Astrocyte of the cerebellum (primary cell): ENCODE measurements at regions not wholly inside any gene's neighbourhood (a gene's known extent, or its start where the extent isn't known, plus 50 kb on each side); places are given as distances from the start of the nearest gene placed in this dataset.

Source experiments
- DNase-seq: peaks from one replicate; pipeline ENCODE4 v3.0.0-alpha.2; 2011; ENCODE audit warnings: low read depth
- H3K4me3 ChIP-seq: 2 replicates; pipeline ENCODE4 v1.5.1; 2011; ENCODE audit warnings: mild to moderate bottlenecking, low read depth, low read length, moderate library complexity
- in situ Hi-C: cut with HindIII; loops from 2 replicates; pipeline ENCODE4 v1.10.0; 2017; ENCODE audit warnings: low sequenced_read_pairs
- TF ChIP-seq, protein P1 (sequence below): IDR thresholded peaks from 2 replicates; pipeline ENCODE4 v1.5.1; 2012; ENCODE audit warnings: low read length, low read depth, moderate library complexity, mild to moderate bottlenecking; ENCODE audit errors: missing control alignments

DNA sequence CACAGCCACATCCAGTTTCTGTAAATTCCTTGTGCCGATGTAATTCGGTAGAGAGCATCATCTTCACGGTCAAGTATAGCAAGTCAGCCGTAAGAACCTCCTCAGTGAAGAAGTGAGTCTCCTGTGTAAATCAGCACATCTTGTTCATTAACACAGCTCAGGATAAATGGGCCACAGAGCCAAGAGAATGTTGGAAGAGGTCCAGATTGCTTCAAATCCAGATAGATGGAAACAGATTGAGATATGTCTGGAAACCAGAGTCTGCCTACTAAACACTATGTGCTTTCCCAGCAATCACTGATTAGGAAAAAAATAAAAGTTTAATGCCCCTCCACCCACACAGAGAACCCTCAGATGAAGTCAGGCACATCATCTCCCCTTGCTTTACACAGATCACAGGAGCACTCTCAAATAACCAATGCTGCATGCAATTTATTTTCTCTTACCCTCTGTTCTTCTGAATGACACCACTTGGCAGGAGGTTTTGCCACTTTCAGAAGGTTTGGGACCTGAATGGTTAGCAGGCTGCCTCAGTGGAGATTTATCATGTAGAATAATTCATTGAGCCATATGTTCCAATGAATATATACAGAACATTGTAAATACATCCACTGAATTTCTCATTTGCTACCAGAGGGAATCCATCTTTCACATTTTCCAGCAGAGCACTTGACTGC is 357.7 kb downstream of the C4orf33 start:
- in situ Hi-C loops, result no loop called here
- DNase-seq, result no peak
- H3K4me3 ChIP-seq, result no peak overlapping the region
- TF ChIP-seq, protein P1, sequence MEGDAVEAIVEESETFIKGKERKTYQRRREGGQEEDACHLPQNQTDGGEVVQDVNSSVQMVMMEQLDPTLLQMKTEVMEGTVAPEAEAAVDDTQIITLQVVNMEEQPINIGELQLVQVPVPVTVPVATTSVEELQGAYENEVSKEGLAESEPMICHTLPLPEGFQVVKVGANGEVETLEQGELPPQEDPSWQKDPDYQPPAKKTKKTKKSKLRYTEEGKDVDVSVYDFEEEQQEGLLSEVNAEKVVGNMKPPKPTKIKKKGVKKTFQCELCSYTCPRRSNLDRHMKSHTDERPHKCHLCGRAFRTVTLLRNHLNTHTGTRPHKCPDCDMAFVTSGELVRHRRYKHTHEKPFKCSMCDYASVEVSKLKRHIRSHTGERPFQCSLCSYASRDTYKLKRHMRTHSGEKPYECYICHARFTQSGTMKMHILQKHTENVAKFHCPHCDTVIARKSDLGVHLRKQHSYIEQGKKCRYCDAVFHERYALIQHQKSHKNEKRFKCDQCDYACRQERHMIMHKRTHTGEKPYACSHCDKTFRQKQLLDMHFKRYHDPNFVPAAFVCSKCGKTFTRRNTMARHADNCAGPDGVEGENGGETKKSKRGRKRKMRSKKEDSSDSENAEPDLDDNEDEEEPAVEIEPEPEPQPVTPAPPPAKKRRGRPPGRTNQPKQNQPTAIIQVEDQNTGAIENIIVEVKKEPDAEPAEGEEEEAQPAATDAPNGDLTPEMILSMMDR, result no peak

- no peak for DNase-seq
- no peak overlapping the region for H3K4me3 ChIP-seq
- in situ Hi-C loops, result no loop called here
- TF ChIP-seq, protein P1, result no peak
These were observed 359.5 kb downstream of the C4orf33 start for GRCh38 chr4:129455482-129455881.

- in situ Hi-C loops, result no loop called here
- no peak for DNase-seq
- no peak overlapping the region for H3K4me3 ChIP-seq
- TF ChIP-seq, protein P1, result no peak
These were observed 372.7 kb downstream of the C4orf33 start for GRCh38 chr4:129468624-129469023.

GRCh38 chr4:129474698-129475097 is 378.7 kb downstream of the C4orf33 start:
- in situ Hi-C loops, result no loop called here
- no peak for DNase-seq
- TF ChIP-seq, protein P1, result no peak
- no peak overlapping the region for H3K4me3 ChIP-seq

GRCh38 chr4:129481107-129481506 is 385.2 kb downstream of the C4orf33 start:
- TF ChIP-seq, protein P1, result no peak
- no peak overlapping the region for H3K4me3 ChIP-seq
- DNase-seq, result no peak
- in situ Hi-C loops, result no loop called here

DNA sequence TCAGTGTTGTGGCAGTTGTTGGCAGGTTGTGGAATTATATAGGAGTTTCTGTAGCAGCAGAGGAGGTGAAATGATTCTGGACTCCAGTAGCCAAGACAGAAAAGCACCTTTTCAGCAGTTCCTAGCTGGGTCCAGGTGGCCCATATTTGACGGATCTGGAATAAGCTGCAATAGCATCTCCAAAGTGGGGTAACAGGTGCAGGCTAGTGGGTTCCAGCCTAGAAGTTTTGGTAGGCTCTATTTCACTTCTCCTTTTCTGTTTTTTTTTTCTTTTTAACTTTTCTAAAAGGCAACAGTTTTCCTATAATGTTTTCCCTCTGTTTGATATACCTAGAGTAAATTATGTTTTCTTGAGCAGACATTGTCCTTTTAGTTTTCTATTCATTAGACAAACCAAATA is 392.5 kb downstream of the C4orf33 start:
- no peak overlapping the region for H3K4me3 ChIP-seq
- TF ChIP-seq, protein P1, result no peak
- in situ Hi-C loops, result no loop called here
- DNase-seq, result no peak
